ENCODE measurements at regions not wholly inside any gene's neighbourhood (a gene's known extent, or its start where the extent isn't known, plus 50 kb on each side); places are given as distances from the start of the nearest gene placed in this dataset.

DNA sequence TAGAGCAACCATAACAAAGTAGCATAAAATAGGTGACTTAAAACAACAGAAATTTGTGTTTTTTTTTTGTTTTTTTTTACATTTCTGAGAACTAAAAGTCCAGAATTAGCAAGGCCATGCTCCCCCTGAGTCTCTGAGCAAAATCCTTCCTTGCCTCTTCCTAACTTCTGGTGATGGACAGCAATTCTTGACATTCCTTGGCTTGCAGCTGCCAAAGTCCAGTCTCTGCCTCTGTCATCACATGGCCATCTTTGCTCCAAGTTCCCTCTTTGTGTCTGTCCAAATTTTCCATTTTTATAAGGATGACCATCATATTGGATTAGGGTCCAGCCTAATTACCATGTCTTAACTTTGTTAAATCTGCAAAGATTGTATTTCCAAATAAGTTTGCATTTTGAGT lies 407.2 kb downstream of the PDHA2 start:
- TF ChIP-seq CTCF (IDR thresholded peaks at IDR 0.05) (no peak), SIN3A (IDR thresholded peaks at IDR 0.05; ENCODE audit: borderline replicate concordance, insufficient read depth, low read depth, low read length) (no peak), TCF7L2 (IDR thresholded peaks at IDR 0.05; ENCODE audit: low read depth, low read length) (no peak), POLR2AphosphoS5 (IDR thresholded peaks at IDR 0.05; ENCODE audit: low read depth, low read length) (no peak)

Data from Panc1 (cell line).